Upper lobe of left lung (tissue), 4 donors: ENCODE measurements at regions not wholly inside any gene's neighbourhood (a gene's known extent, or its start where the extent isn't known, plus 50 kb on each side); places are given as distances from the start of the nearest gene placed in this dataset.

Experiments
- POLR2A ChIP-seq, 4 donors: fragments of 450-650 bp; IDR thresholded peaks; one replicate each; pipeline ENCODE4 v1.5.1; 2016 to 2017; ENCODE audit warnings: antibody characterized with exemption in 4 of 4, mild to moderate bottlenecking in 2 of 4
- TF ChIP-seq, protein P1 (sequence below), 6 experiments: fragments of 450-650 bp in 4 of 6; fragments of 200-600 bp in 2 of 6; sonication (generic) in 2 of 6; IDR thresholded peaks; one replicate each; pipeline ENCODE4 v1.5.1; 2016 to 2019; ENCODE audit warnings: antibody characterized with exemption in 6 of 6

DNA sequence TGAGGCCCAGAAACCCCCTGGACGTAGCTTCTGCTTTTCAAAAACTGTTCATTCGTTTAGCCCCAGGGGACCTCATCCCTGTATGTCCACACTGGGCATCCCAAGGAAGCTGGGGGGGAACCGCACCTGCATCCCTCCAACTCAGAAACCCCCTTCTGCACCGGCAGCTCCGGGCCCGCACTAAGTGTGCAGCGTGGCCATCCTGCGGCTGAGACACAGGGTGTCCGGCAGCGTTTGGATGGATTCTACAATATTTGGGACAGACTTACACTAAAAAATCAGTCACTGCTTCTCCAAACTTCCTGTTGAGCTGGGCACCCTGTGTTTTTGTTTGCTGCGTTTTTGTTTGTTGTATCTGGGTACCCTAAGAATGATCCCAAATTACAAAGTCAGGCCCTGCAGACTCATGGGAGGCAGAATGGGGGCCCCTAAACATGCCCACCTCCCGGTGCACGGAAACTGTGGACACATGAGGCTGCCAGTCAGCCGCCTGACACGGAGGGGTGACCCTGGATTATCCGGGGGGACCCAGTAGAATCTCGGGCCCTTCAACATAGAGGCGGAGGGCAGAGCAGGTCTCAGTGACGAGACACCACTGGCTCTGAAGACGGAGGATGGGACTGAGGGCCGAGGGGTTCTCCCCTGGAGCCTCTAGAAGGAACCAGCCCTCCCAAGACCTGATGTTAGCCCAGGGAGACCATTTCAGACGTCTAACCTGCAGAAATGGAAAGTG lies 88.2 kb upstream of the BHLHE23 start:
- TF ChIP-seq POLR2A (IDR thresholded peaks at IDR 0.05): no peak
- TF ChIP-seq, protein P1, sequence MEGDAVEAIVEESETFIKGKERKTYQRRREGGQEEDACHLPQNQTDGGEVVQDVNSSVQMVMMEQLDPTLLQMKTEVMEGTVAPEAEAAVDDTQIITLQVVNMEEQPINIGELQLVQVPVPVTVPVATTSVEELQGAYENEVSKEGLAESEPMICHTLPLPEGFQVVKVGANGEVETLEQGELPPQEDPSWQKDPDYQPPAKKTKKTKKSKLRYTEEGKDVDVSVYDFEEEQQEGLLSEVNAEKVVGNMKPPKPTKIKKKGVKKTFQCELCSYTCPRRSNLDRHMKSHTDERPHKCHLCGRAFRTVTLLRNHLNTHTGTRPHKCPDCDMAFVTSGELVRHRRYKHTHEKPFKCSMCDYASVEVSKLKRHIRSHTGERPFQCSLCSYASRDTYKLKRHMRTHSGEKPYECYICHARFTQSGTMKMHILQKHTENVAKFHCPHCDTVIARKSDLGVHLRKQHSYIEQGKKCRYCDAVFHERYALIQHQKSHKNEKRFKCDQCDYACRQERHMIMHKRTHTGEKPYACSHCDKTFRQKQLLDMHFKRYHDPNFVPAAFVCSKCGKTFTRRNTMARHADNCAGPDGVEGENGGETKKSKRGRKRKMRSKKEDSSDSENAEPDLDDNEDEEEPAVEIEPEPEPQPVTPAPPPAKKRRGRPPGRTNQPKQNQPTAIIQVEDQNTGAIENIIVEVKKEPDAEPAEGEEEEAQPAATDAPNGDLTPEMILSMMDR (IDR thresholded peaks at IDR 0.05): no peak
